PFSK-1 (cell line): ENCODE measurements at regions not wholly inside any gene's neighbourhood (a gene's known extent, or its start where the extent isn't known, plus 50 kb on each side); places are given as distances from the start of the nearest gene placed in this dataset.

Source experiments
- FOXP2 ChIP-seq: optimal IDR thresholded peaks from 2 replicates; pipeline ENCODE3; 2011; ENCODE audit warnings: borderline replicate concordance, control low read depth, inconsistent platforms; ENCODE audit not compliant: insufficient read depth; ENCODE audit errors: extremely low read length, extremely low read depth
- POLR2AphosphoS5 ChIP-seq: IDR thresholded peaks from 2 replicates; pipeline ENCODE4 v1.6.1; 2012; ENCODE audit warnings: low read depth, mild to moderate bottlenecking, control low read depth, low read length, moderate library complexity
- SIN3A ChIP-seq: IDR thresholded peaks from 2 replicates; pipeline ENCODE4 v1.6.1; 2012; ENCODE audit warnings: mild to moderate bottlenecking, low read length, moderate library complexity, borderline replicate concordance; ENCODE audit not compliant: insufficient read depth
- TAF1 ChIP-seq: IDR thresholded peaks from 2 replicates; pipeline ENCODE4 v1.6.1; 2012; ENCODE audit warnings: low read length, control low read depth, borderline replicate concordance; ENCODE audit not compliant: insufficient read depth
- TF ChIP-seq, protein P1 (sequence below), 2 experiments: IDR thresholded peaks; 2 replicates each; pipeline versions ENCODE4 v1.6.1 to v1.8.0; 2011 to 2012; ENCODE audit warnings: low read depth in 2 of 2, low read length in 2 of 2, control low read depth in 1 of 2, inconsistent platforms in 1 of 2, mild to moderate bottlenecking in 1 of 2, moderate library complexity in 1 of 2; ENCODE audit not compliant: insufficient read depth in 1 of 2

GRCh38 chr16:73610160-73610559 lies 562.2 kb upstream of the ZFHX3 start:
- TF ChIP-seq TAF1 (no peak), FOXP2 (no peak), SIN3A (no peak), POLR2AphosphoS5 (no peak)
- TF ChIP-seq, protein P1, sequence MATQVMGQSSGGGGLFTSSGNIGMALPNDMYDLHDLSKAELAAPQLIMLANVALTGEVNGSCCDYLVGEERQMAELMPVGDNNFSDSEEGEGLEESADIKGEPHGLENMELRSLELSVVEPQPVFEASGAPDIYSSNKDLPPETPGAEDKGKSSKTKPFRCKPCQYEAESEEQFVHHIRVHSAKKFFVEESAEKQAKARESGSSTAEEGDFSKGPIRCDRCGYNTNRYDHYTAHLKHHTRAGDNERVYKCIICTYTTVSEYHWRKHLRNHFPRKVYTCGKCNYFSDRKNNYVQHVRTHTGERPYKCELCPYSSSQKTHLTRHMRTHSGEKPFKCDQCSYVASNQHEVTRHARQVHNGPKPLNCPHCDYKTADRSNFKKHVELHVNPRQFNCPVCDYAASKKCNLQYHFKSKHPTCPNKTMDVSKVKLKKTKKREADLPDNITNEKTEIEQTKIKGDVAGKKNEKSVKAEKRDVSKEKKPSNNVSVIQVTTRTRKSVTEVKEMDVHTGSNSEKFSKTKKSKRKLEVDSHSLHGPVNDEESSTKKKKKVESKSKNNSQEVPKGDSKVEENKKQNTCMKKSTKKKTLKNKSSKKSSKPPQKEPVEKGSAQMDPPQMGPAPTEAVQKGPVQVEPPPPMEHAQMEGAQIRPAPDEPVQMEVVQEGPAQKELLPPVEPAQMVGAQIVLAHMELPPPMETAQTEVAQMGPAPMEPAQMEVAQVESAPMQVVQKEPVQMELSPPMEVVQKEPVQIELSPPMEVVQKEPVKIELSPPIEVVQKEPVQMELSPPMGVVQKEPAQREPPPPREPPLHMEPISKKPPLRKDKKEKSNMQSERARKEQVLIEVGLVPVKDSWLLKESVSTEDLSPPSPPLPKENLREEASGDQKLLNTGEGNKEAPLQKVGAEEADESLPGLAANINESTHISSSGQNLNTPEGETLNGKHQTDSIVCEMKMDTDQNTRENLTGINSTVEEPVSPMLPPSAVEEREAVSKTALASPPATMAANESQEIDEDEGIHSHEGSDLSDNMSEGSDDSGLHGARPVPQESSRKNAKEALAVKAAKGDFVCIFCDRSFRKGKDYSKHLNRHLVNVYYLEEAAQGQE (IDR thresholded peaks at IDR 0.05; ENCODE audit: insufficient read depth in 1 of 2, low read depth in 2 of 2, low read length in 2 of 2), result no peak

DNA sequence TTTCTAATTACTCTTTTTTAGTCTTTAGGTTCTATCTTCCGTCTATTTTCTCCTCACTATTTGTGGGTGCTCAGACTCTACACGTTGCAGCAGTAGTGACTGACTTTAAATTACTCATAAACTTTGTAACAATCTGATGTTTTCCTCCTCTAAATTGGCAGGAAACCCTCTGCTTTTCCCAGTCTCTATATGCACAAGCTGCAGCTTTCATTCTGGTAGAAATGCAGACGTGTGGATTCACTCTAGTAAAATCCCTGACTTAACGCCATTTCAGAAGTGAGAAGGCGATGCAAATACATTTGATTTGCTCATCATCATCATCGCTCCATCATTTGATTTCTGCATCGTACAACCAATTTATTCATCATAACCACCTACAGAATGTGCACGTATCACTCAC lies 561.0 kb upstream of the ZFHX3 start:
- TF ChIP-seq FOXP2, result no peak
- TF ChIP-seq SIN3A, result no peak
- TF ChIP-seq, protein P1 (IDR thresholded peaks at IDR 0.05; ENCODE audit: insufficient read depth in 1 of 2, low read depth in 2 of 2, low read length in 2 of 2), result no peak
- no peak for TF ChIP-seq POLR2AphosphoS5

- TF ChIP-seq TAF1 (no peak), FOXP2 (no peak), SIN3A (no peak), POLR2AphosphoS5 (no peak)
- TF ChIP-seq, protein P1 (IDR thresholded peaks at IDR 0.05; ENCODE audit: insufficient read depth in 1 of 2, low read depth in 2 of 2, low read length in 2 of 2), result no peak
These were observed 557.4 kb upstream of the ZFHX3 start for GRCh38 chr16:73605309-73605708.

DNA sequence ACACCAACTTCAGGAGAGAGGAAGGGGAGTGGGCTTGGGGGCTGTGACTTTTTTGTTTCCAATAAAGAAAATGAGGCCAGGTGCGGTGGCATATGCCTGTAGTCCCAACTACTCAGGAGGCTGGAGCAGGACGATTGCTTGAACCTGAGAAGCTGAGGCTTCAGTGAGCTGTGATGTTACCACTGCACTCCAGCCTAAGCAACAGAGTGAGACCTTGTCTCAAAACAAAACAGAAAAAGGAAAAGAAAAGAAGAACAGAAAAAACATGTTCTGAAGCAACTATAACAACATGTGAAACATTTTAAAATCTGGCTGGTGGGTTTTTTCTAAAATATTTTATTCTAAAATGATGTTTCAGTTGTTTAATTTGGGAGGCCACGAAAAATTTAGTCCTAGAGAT lies 554.0 kb upstream of the ZFHX3 start:
- no peak for TF ChIP-seq SIN3A
- TF ChIP-seq POLR2AphosphoS5, result no peak
- no peak for TF ChIP-seq TAF1
- TF ChIP-seq FOXP2, result no peak
- TF ChIP-seq, protein P1 (IDR thresholded peaks at IDR 0.05; ENCODE audit: insufficient read depth in 1 of 2, low read depth in 2 of 2, low read length in 2 of 2), result no peak

- TF ChIP-seq, protein P1 (IDR thresholded peaks at IDR 0.05; ENCODE audit: insufficient read depth in 1 of 2, low read depth in 2 of 2, low read length in 2 of 2), result no peak
- no peak for TF ChIP-seq SIN3A
- no peak for TF ChIP-seq FOXP2
- TF ChIP-seq TAF1, result no peak
- no peak for TF ChIP-seq POLR2AphosphoS5
These were observed 551.9 kb upstream of the ZFHX3 start for GRCh38 chr16:73599870-73600269.
